OCI-LY3 (cell line): ENCODE measurements at regions not wholly inside any gene's neighbourhood (a gene's known extent, or its start where the extent isn't known, plus 50 kb on each side); places are given as distances from the start of the nearest gene placed in this dataset.

Experiments used
- H2AFZ ChIP-seq: fragments of 200-600, 300-600 bp; shearing (Covaris generic); 2 replicates; pipeline ENCODE4 v1.6.0; 2014; ENCODE audit warnings: antibody characterized with exemption, low read depth, low read length
- H3K27ac ChIP-seq: fragments of 200-600, 300-600 bp; sonication (generic); 2 replicates; pipeline ENCODE4 v1.5.1; 2014; ENCODE audit warnings: mild to moderate bottlenecking, low read length, moderate library complexity, mixed read lengths
- H3K27me3 ChIP-seq: fragments of 200-600, 300-600 bp; sonication (generic); 2 replicates; pipeline ENCODE4 v1.6.1; 2014; ENCODE audit warnings: low read depth, low read length, mixed read lengths
- H3K36me3 ChIP-seq: fragments of 200-600, 300-600 bp; sonication (generic); replicated peaks from 2 replicates; pipeline ENCODE3; 2014; ENCODE audit warnings: low read depth, low read length, mixed read lengths
- H3K4me1 ChIP-seq: fragments of 300-600, 200-600 bp; sonication (generic); 2 replicates; pipeline ENCODE4 v1.6.1; 2014; ENCODE audit warnings: low read length, mixed read lengths
- H3K4me2 ChIP-seq: fragments of 200-600, 300-600 bp; sonication (generic); 2 replicates; pipeline ENCODE4 v1.6.1; 2014; ENCODE audit warnings: low read length, mixed read lengths
- H3K4me3 ChIP-seq: fragments of 300-600, 200-600 bp; sonication (generic); 2 replicates; pipeline ENCODE4 v1.5.1; 2014; ENCODE audit warnings: antibody characterized with exemption, mild to moderate bottlenecking, low read length, moderate library complexity
- H3K79me2 ChIP-seq: fragments of 300-600, 200-600 bp; shearing (Covaris generic); 2 replicates; pipeline ENCODE4 v1.6.1; 2014; ENCODE audit warnings: mild to moderate bottlenecking, low read length, mixed read lengths
- H3K9ac ChIP-seq: fragments of 300-600, 200-600 bp; shearing (Covaris generic); 2 replicates; pipeline ENCODE4 v1.6.0; 2014; ENCODE audit warnings: mild to moderate bottlenecking, low read length, moderate library complexity
- H3K9me3 ChIP-seq: fragments of 200-600, 300-600 bp; shearing (Covaris generic); 2 replicates; pipeline ENCODE4 v1.6.1; 2014; ENCODE audit warnings: low read length, mixed read lengths; ENCODE audit not compliant: insufficient read depth
- H4K20me1 ChIP-seq: fragments of 200-600, 300-600 bp; sonication (generic); 2 replicates; pipeline ENCODE4 v1.6.1; 2016; ENCODE audit warnings: low read length, mixed read lengths; ENCODE audit not compliant: insufficient read depth
- EZH2phosphoT487 ChIP-seq: fragments of 200-600 bp; shearing (Covaris generic); IDR thresholded peaks from 2 replicates; pipeline ENCODE4 v1.6.1; 2018; ENCODE audit warnings: antibody characterized with exemption, mixed run types, low read depth
- TF ChIP-seq, protein P1 (sequence below): fragments of 200-600, 300-600 bp; sonication (generic); IDR thresholded peaks from 2 replicates; pipeline ENCODE4 v1.5.1; 2014; ENCODE audit warnings: antibody characterized with exemption, low read length, low read depth

DNA sequence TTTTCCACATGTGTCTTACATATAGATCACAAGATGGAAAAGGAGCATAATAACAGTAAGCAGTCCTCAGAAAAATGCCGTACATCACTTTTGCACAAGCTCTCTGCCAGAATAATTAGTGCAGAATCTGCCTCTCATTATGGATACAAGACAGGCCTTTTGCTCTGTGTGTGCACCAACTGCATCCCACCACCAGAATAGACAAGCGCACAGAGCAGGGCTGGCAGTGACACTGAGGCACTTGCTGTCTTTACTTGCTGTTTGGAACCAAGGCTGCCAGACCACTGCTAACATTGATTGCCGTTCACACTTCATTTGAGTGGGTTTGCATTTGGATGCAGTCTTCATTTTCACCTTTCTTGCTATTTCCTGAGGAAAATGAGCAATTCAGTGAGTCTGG is 741.3 kb downstream of the TLE1 start:
- Histone ChIP-seq H3K79me2 (no peaks in the 10 kb centered on the region), H2AFZ (no peak overlapping the region), H3K9me3 (no peaks in the 10 kb centered on the region), H3K4me2 (no peak overlapping the region), H3K36me3 (no peaks in the 10 kb centered on the region), H3K27ac (no peak overlapping the region), H3K4me3 (no peak overlapping the region), H3K9ac (no peak overlapping the region), H4K20me1 (no peaks in the 10 kb centered on the region), H3K4me1 (no peaks in the 10 kb centered on the region), H3K27me3 (no peaks in the 10 kb centered on the region)
- TF ChIP-seq, protein P1, sequence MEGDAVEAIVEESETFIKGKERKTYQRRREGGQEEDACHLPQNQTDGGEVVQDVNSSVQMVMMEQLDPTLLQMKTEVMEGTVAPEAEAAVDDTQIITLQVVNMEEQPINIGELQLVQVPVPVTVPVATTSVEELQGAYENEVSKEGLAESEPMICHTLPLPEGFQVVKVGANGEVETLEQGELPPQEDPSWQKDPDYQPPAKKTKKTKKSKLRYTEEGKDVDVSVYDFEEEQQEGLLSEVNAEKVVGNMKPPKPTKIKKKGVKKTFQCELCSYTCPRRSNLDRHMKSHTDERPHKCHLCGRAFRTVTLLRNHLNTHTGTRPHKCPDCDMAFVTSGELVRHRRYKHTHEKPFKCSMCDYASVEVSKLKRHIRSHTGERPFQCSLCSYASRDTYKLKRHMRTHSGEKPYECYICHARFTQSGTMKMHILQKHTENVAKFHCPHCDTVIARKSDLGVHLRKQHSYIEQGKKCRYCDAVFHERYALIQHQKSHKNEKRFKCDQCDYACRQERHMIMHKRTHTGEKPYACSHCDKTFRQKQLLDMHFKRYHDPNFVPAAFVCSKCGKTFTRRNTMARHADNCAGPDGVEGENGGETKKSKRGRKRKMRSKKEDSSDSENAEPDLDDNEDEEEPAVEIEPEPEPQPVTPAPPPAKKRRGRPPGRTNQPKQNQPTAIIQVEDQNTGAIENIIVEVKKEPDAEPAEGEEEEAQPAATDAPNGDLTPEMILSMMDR: no peak
- no peak for TF ChIP-seq EZH2phosphoT487

DNA sequence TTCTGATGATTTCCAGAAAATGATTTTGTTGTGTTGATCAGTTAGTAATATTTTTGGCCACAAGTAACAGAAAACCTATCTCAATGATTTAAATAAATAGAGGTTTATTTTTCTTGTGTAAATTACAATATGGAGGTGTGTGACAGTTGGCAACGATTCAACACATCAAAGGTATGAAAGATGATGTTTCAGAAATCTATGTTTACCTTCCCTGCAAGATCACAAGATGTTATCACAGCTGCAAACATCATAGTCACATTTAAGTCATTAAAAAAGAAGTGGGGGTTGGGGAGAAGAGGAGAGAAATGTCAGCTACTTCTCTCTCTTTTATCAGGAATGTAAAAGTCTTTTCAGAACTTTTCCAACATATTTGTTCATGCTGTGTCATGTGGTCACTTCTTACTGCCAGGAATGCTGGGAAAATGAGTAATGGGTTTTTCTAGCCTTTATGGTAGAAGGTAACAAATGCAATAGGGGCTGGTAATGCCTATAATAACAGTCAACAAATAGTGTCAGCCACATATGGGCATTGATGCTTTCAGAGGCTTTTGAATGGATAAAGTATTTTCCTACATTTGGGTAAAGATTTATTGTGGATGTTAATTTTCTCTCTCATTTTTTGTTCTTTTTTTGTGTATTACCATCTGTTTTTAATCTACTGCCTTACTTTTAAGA is 742.7 kb downstream of the TLE1 start:
- Histone ChIP-seq H3K9ac (no peak overlapping the region), H3K36me3 (no peaks in the 10 kb centered on the region), H3K9me3 (no peaks in the 10 kb centered on the region), H3K4me3 (no peak overlapping the region), H3K27me3 (no peaks in the 10 kb centered on the region), H4K20me1 (no peaks in the 10 kb centered on the region), H3K4me1 (no peaks in the 10 kb centered on the region), H3K79me2 (no peaks in the 10 kb centered on the region), H3K4me2 (no peak overlapping the region), H3K27ac (no peak overlapping the region), H2AFZ (no peak overlapping the region)
- no peak for TF ChIP-seq EZH2phosphoT487
- TF ChIP-seq, protein P1: no peak

DNA sequence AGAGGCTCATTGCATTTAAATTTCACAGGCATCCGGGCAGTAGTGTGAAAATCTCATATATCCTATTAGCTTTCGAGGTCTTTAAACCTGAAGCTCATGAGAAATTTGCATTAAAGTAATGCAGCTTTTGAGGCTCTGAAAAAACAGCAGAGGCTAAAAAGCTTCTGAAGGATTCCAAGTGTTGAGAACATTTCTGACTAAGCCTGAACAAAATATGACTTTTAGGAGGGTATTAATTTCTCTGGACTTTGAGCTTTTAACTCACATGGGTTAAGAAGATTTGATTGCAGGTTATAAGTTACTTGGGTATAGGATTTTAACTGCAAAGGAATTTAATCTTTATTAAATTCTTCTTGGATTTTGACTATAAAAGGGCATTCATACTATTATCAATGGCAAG is 743.9 kb downstream of the TLE1 start:
- no peaks in the 10 kb centered on the region for H3K27me3 ChIP-seq
- H2AFZ ChIP-seq: no peak overlapping the region
- no peaks in the 10 kb centered on the region for H4K20me1 ChIP-seq
- H3K4me3 ChIP-seq: no peak overlapping the region
- no peaks in the 10 kb centered on the region for H3K4me1 ChIP-seq
- no peaks in the 10 kb centered on the region for H3K79me2 ChIP-seq
- no peak overlapping the region for H3K27ac ChIP-seq
- H3K9ac ChIP-seq: no peak overlapping the region
- no peaks in the 10 kb centered on the region for H3K9me3 ChIP-seq
- H3K36me3 ChIP-seq: no peaks in the 10 kb centered on the region
- H3K4me2 ChIP-seq: no peak overlapping the region
- TF ChIP-seq EZH2phosphoT487: no peak
- TF ChIP-seq, protein P1: no peak

DNA sequence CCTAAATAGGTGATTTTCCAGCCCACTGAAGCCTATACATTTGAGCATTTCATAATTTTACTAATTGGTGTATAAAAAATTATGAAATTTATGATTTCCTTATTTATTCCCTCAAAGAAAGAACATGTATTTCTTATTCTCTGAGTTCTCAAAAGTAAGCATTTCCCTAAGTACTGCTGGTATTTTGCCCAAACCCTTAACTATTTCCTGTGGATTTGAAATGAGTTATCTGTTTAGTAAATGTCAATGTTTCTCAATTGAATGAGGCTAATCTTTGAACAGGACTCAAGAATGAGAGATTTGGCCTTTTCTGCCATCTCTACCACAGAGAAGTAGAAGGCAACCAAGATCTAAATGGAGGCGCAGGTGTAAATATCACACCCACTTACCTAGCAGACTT is 751.7 kb downstream of the TLE1 start:
- H4K20me1 ChIP-seq: no peaks in the 10 kb centered on the region
- no peaks in the 10 kb centered on the region for H3K27me3 ChIP-seq
- H3K27ac ChIP-seq: no peak overlapping the region
- no peaks in the 10 kb centered on the region for H3K36me3 ChIP-seq
- H3K79me2 ChIP-seq: no peaks in the 10 kb centered on the region
- no peak overlapping the region for H3K4me3 ChIP-seq
- no peak overlapping the region for H2AFZ ChIP-seq
- no peak overlapping the region for H3K9ac ChIP-seq
- peaks cover 7% of the 10 kb centered on the region; the same call in 1 of the 2 replicates for H3K4me1 ChIP-seq
- H3K9me3 ChIP-seq: no peaks in the 10 kb centered on the region
- no peak overlapping the region for H3K4me2 ChIP-seq
- TF ChIP-seq, protein P1: no peak
